Gastroesophageal sphincter (tissue), 4 donors: ENCODE measurements at regions not wholly inside any gene's neighbourhood (a gene's known extent, or its start where the extent isn't known, plus 50 kb on each side); places are given as distances from the start of the nearest gene placed in this dataset.

ENCODE experiments used
- ATAC-seq: fragments of 150-250 bp; one replicate; pipeline ENCODE4 v1.9.1; 2016; ENCODE audit warnings: mild to moderate bottlenecking, moderate library complexity
- H3K27ac ChIP-seq, 4 donors: fragments of 200-600 bp; sonication (generic) in 3 of 4; 1 replicate in 3 of 4; 2 replicates in 1 of 4; pipeline ENCODE4 v1.5.1; 2016 to 2019
- H3K27me3 ChIP-seq: fragments of 200-600 bp; sonication (generic); one replicate; pipeline ENCODE4 v1.5.1; 2019
- H3K36me3 ChIP-seq, 2 donors: fragments of 200-600 bp; sonication (generic); one replicate each; pipeline ENCODE4 v1.5.1; 2019; ENCODE audit warnings: control low read depth in 1 of 2
- H3K4me1 ChIP-seq, 3 donors: fragments of 200-600 bp; sonication (generic); 1 replicate in 2 of 3; 2 replicates in 1 of 3; pipeline ENCODE4 v1.5.1; 2016 to 2019; ENCODE audit warnings: control low read depth in 2 of 3
- H3K4me3 ChIP-seq, 2 donors: fragments of 200-600 bp; sonication (generic); one replicate each; pipeline ENCODE4 v1.5.1; 2019; ENCODE audit warnings: mild to moderate bottlenecking in 1 of 2, moderate library complexity in 1 of 2
- H3K9me3 ChIP-seq, 3 donors: fragments of 200-600 bp; sonication (generic); one replicate each; pipeline ENCODE4 v1.5.1; 2017 to 2019; ENCODE audit warnings: control low read depth in 2 of 3
- CTCF ChIP-seq, 4 experiments: fragments of 200-600 bp in 2 of 4; fragments of 450-650 bp in 2 of 4; sonication (generic) in 1 of 4; IDR thresholded peaks; one replicate each; pipeline ENCODE4 v1.5.1; 2017 to 2019; ENCODE audit warnings: antibody characterized with exemption in 4 of 4, mild to moderate bottlenecking in 2 of 4, moderate library complexity in 2 of 4
- EP300 ChIP-seq: sonication (generic); formaldehyde crosslinking; IDR thresholded peaks from one replicate; pipeline ENCODE4 v1.6.1; 2017; ENCODE audit warnings: antibody characterized with exemption, mild to moderate bottlenecking
- POLR2A ChIP-seq, 2 donors: fragments of 450-650 bp; IDR thresholded peaks; one replicate each; pipeline ENCODE4 v1.6.1; 2017; ENCODE audit warnings: antibody characterized with exemption in 2 of 2, mild to moderate bottlenecking in 2 of 2, moderate library complexity in 1 of 2
- POLR2AphosphoS5 ChIP-seq: sonication (generic); formaldehyde crosslinking; IDR thresholded peaks from one replicate; pipeline ENCODE4 v1.6.1; 2017; ENCODE audit warnings: antibody characterized with exemption
- WGBS, 2 donors: methylation state at CpG; one replicate each; pipeline ENCODE4 v1.1.5; 2018; ENCODE audit warnings: low coverage in 1 of 2; 5-methylcytosine and 5-hydroxymethylcytosine counted together

- ATAC-seq, result no peak
- Histone ChIP-seq H3K9me3 (peaks cover 0 to 24% (median 0%) of the 10 kb centered on the region in 3 donors), H3K27me3 (peaks cover 55% of the 10 kb centered on the region), H3K4me3 (no peak overlapping the region), H3K36me3 (no peaks in the 10 kb centered on the region), H3K27ac (no peak overlapping the region), H3K4me1 (no peaks in the 10 kb centered on the region)
- 39 to 44% methylated on average over 15 to 18 of the region's 18 CpGs for WGBS, 2 donors
- TF ChIP-seq POLR2A (IDR thresholded peaks at IDR 0.05) (no peak), CTCF (IDR thresholded peaks at IDR 0.05) (no peak), EP300 (no peak), POLR2AphosphoS5 (no peak)
Measured at GRCh38 chr5:2196989-2197619, 314.4 kb upstream of the IRX4 start.

GRCh38 chr5:2196416-2196815 is 313.7 kb upstream of the IRX4 start:
- Histone ChIP-seq H3K4me3 (no peak overlapping the region), H3K9me3 (peaks cover 0 to 24% (median 0%) of the 10 kb centered on the region in 3 donors), H3K27ac (no peak overlapping the region), H3K4me1 (no peaks in the 10 kb centered on the region), H3K27me3 (peaks cover 55% of the 10 kb centered on the region), H3K36me3 (no peaks in the 10 kb centered on the region)
- ATAC-seq, result no peak
- 50 to 60% methylated on average over 1 to 2 of the region's 9 CpGs for WGBS, 2 donors
- no peak for TF ChIP-seq POLR2A (IDR thresholded peaks at IDR 0.05)

GRCh38 chr5:2194949-2195348 is 312.2 kb upstream of the IRX4 start:
- H3K9me3 ChIP-seq, result peaks cover 0 to 24% (median 0%) of the 10 kb centered on the region in 3 donors
- H3K36me3 ChIP-seq, result no peaks in the 10 kb centered on the region
- ATAC-seq, result no peak
- no peaks in the 10 kb centered on the region for H3K4me1 ChIP-seq
- no peak overlapping the region for H3K4me3 ChIP-seq
- TF ChIP-seq POLR2AphosphoS5, result no peak
- no CpG with 5 or more reads among the region's 2 CpGs for WGBS, 2 donors
- peaks cover 58% of the 10 kb centered on the region for H3K27me3 ChIP-seq
- H3K27ac ChIP-seq, result no peak overlapping the region

- Histone ChIP-seq H3K36me3 (no peaks in the 10 kb centered on the region), H3K4me3 (no peak overlapping the region), H3K4me1 (no peaks in the 10 kb centered on the region), H3K27me3 (peaks cover 51% of the 10 kb centered on the region), H3K9me3 (peaks cover 0 to 24% (median 0%) of the 10 kb centered on the region in 3 donors), H3K27ac (no peak overlapping the region)
- 60% methylated on average over 3 of the region's 6 CpGs; no CpG with 5 or more reads in 1 of the 2 donors for WGBS, 2 donors
- no peak for TF ChIP-seq POLR2AphosphoS5
- no peak for TF ChIP-seq CTCF (IDR thresholded peaks at IDR 0.05)
- no peak for ATAC-seq
Measured at GRCh38 chr5:2194236-2194555, 311.5 kb upstream of the IRX4 start.

GRCh38 chr5:2193542-2194235 is 311.0 kb upstream of the IRX4 start:
- TF ChIP-seq CTCF (IDR thresholded peaks at IDR 0.05), result no peak
- TF ChIP-seq POLR2A (IDR thresholded peaks at IDR 0.05), result no peak
- no peak for TF ChIP-seq POLR2AphosphoS5
- no peak for TF ChIP-seq EP300
- ATAC-seq, result no peak
- WGBS, 2 donors, result 37 to 51% methylated on average over 5 to 8 of the region's 11 CpGs
- Histone ChIP-seq H3K9me3 (peaks cover 0 to 24% (median 0%) of the 10 kb centered on the region in 3 donors), H3K4me3 (no peak overlapping the region), H3K27me3 (peaks cover 56% of the 10 kb centered on the region), H3K27ac (no peak overlapping the region), H3K36me3 (no peaks in the 10 kb centered on the region), H3K4me1 (no peaks in the 10 kb centered on the region)

- H3K36me3 ChIP-seq, result no peaks in the 10 kb centered on the region
- WGBS, 2 donors, result 62 to 80% methylated on average over 1 to 3 of the region's 6 CpGs
- no peak overlapping the region for H3K4me3 ChIP-seq
- no peak for ATAC-seq
- H3K27ac ChIP-seq, result no peak overlapping the region
- H3K4me1 ChIP-seq, result no peaks in the 10 kb centered on the region
- peaks cover 58% of the 10 kb centered on the region for H3K27me3 ChIP-seq
- peaks cover 0 to 24% (median 0%) of the 10 kb centered on the region in 3 donors for H3K9me3 ChIP-seq
- TF ChIP-seq POLR2A (IDR thresholded peaks at IDR 0.05), result no peak
- no peak for TF ChIP-seq CTCF (IDR thresholded peaks at IDR 0.05)
- TF ChIP-seq EP300, result no peak
- TF ChIP-seq POLR2AphosphoS5, result no peak
Measured at GRCh38 chr5:2193142-2193541, 310.4 kb upstream of the IRX4 start.
